GM23338 (cell line): ENCODE measurements at regions not wholly inside any gene's neighbourhood (a gene's known extent, or its start where the extent isn't known, plus 50 kb on each side); places are given as distances from the start of the nearest gene placed in this dataset.

Source experiments
- ATAC-seq: fragments of 200-7000 bp; cut with Tn5 transposase; 3 replicates; pipeline ENCODE4 v1.9.1; 2020
- DNase-seq: peaks from one replicate; pipeline ENCODE4 v3.0.0-alpha.2; 2015; ENCODE audit warnings: low spot score
- H2AFZ ChIP-seq: fragments of 200-600 bp; sonication (generic); 2 replicates; pipeline ENCODE4 v1.8.0; 2016; ENCODE audit warnings: antibody characterized with exemption, mild to moderate bottlenecking, moderate library complexity
- H3F3A ChIP-seq: fragments of 200-600 bp; sonication (generic); replicated peaks from 2 replicates; pipeline ENCODE4 v1.8.0; 2017; ENCODE audit warnings: antibody characterized with exemption, mixed run types, low read depth
- H3K27ac ChIP-seq: fragments of 200-600 bp; sonication (generic); 2 replicates; pipeline ENCODE4 v1.6.1; 2016; ENCODE audit warnings: low read depth
- H3K27me3 ChIP-seq: fragments of 200-600 bp; sonication (generic); 2 replicates; pipeline ENCODE4 v1.8.0; 2016; ENCODE audit warnings: mild to moderate bottlenecking, mixed run types, moderate library complexity; ENCODE audit not compliant: insufficient read depth
- H3K36me3 ChIP-seq: fragments of 200-600 bp; sonication (generic); 2 replicates; pipeline ENCODE4 v1.8.0; 2016; ENCODE audit warnings: mild to moderate bottlenecking; ENCODE audit not compliant: insufficient read depth
- H3K4me1 ChIP-seq: fragments of 200-600 bp; sonication (generic); 2 replicates; pipeline ENCODE4 v1.8.0; 2016; ENCODE audit warnings: mild to moderate bottlenecking, moderate library complexity; ENCODE audit not compliant: insufficient read depth
- H3K4me2 ChIP-seq: fragments of 200-600 bp; sonication (generic); 2 replicates; pipeline ENCODE4 v1.7.1; 2017; ENCODE audit warnings: mixed run types
- H3K4me3 ChIP-seq: fragments of 200-600 bp; sonication (generic); 2 replicates; pipeline ENCODE4 v1.6.1; 2016; ENCODE audit warnings: mixed run types
- H3K79me2 ChIP-seq: fragments of 200-600 bp; sonication (generic); replicated peaks from 2 replicates; pipeline ENCODE4 v1.8.0; 2017; ENCODE audit warnings: mild to moderate bottlenecking; ENCODE audit not compliant: insufficient read depth
- H3K9me2 ChIP-seq: fragments of 200-600 bp; sonication (generic); 2 replicates; pipeline ENCODE4 v1.8.0; 2017; ENCODE audit not compliant: insufficient read depth
- H4K20me1 ChIP-seq: fragments of 200-600 bp; sonication (generic); replicated peaks from 2 replicates; pipeline ENCODE4 v1.8.0; 2017; ENCODE audit warnings: mild to moderate bottlenecking; ENCODE audit not compliant: insufficient read depth
- H3K27ac Mint-ChIP-seq: 2 replicates; pipeline ENCODE4 v1.8.0; 2020; ENCODE audit warnings: inconsistent platforms, mild to moderate bottlenecking, moderate library complexity, mixed read lengths
- H3K27me3 Mint-ChIP-seq: 3 replicates; pipeline ENCODE4 v1.8.0; 2022; ENCODE audit warnings: low read depth, mild to moderate bottlenecking, moderate library complexity, mixed read lengths, inconsistent platforms; ENCODE audit not compliant: insufficient read depth, poor library complexity
- H3K36me3 Mint-ChIP-seq: 3 replicates; pipeline ENCODE4 v1.8.0; 2021; ENCODE audit warnings: low read depth, mild to moderate bottlenecking, inconsistent platforms, moderate library complexity, mixed read lengths
- H3K4me1 Mint-ChIP-seq: 3 replicates; pipeline ENCODE4 v1.8.0; 2020; ENCODE audit warnings: mild to moderate bottlenecking, inconsistent platforms, mixed read lengths
- H3K4me3 Mint-ChIP-seq: 3 replicates; pipeline ENCODE4 v1.8.0; 2021; ENCODE audit warnings: moderate library complexity, mild to moderate bottlenecking, inconsistent platforms, mixed read lengths
- H3K9me3 Mint-ChIP-seq: 3 replicates; pipeline ENCODE4 v1.8.0; 2020; ENCODE audit warnings: moderate library complexity, mild to moderate bottlenecking, inconsistent platforms, mixed read lengths
- CREB1 ChIP-seq: fragments of 250-450 bp; sonication (Bioruptor Pico); IDR thresholded peaks from 2 replicates; pipeline ENCODE4 v1.5.0; 2020; ENCODE audit warnings: low read depth, mild to moderate bottlenecking, moderate library complexity
- CTCF ChIP-seq, 2 experiments: fragments of 200-600 bp in 1 of 2; sonication (generic) in 1 of 2; conservative IDR thresholded peaks; 2 replicates each; pipeline versions ENCODE4 v1.5.1 to v1.6.1; 2016 to 2017; ENCODE audit warnings: antibody characterized with exemption in 2 of 2, low read depth in 2 of 2, mild to moderate bottlenecking in 2 of 2, moderate library complexity in 1 of 2
- ETS1 ChIP-seq: IDR thresholded peaks from 2 replicates; pipeline ENCODE4 v1.6.1; 2016; ENCODE audit warnings: antibody characterized with exemption
- EZH2 ChIP-seq: fragments of 200-600 bp; sonication (generic); IDR thresholded peaks from one replicate; pipeline ENCODE4 v1.8.0; 2017; ENCODE audit warnings: antibody characterized with exemption, mild to moderate bottlenecking, low read depth; ENCODE audit not compliant: unreplicated experiment
- EZH2phosphoT487 ChIP-seq: fragments of 200-600 bp; sonication (generic); IDR thresholded peaks from one replicate; pipeline ENCODE4 v1.8.1; 2018; ENCODE audit warnings: antibody characterized with exemption; ENCODE audit not compliant: unreplicated experiment
- JUNB ChIP-seq: IDR thresholded peaks from one replicate; pipeline ENCODE4 v1.6.1; 2016; ENCODE audit warnings: antibody characterized with exemption; ENCODE audit not compliant: unreplicated experiment
- NANOG ChIP-seq: IDR thresholded peaks from 2 replicates; pipeline ENCODE4 v1.6.1; 2016; ENCODE audit warnings: antibody characterized with exemption, borderline replicate concordance
- POLR2AphosphoS5 ChIP-seq: IDR thresholded peaks from 2 replicates; pipeline ENCODE4 v1.6.1; 2016; ENCODE audit warnings: antibody characterized with exemption, low read depth
- STAT1 ChIP-seq: IDR thresholded peaks from one replicate; pipeline ENCODE4 v1.6.1; 2016; ENCODE audit warnings: antibody characterized with exemption; ENCODE audit not compliant: unreplicated experiment
- ZNF114 ChIP-seq: fragments of 250-450 bp; sonication (Bioruptor Pico); IDR thresholded peaks from 2 replicates; pipeline ENCODE4 v1.5.0; 2020; ENCODE audit warnings: mild to moderate bottlenecking, moderate library complexity
- ZNF331 ChIP-seq: fragments of 250-450 bp; sonication (Bioruptor Pico); IDR thresholded peaks from 2 replicates; pipeline ENCODE4 v1.5.0; 2020; ENCODE audit warnings: low read depth, mild to moderate bottlenecking, moderate library complexity
- ZNF462 ChIP-seq: fragments of 250-450 bp; sonication (Bioruptor Pico); IDR thresholded peaks from 2 replicates; pipeline ENCODE4 v1.5.0; 2020; ENCODE audit warnings: mild to moderate bottlenecking, moderate library complexity
- TF ChIP-seq, protein P1 (sequence below): IDR thresholded peaks from one replicate; pipeline ENCODE4 v1.6.1; 2018; ENCODE audit warnings: antibody characterized with exemption; ENCODE audit not compliant: unreplicated experiment

DNA sequence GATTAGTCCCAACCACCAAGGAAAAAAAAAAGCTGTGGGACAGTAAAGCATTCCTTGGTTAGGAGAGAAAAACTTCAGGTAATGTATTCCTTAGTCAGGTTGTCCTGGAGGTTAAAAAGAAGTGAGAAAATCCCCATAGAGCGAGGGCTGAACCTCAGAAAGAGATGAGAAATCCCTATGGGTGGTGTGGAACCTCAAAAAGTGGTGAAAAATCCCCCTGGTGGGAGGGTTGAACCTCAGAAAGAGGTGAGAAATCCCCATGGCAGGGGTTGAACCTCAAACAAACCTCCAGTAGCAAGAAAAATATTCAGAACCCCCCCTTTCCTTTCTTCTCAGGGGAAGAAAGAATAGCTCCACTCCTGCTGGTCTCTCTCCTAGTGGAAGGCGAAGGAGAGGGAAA lies 128.2 kb upstream of the TBL1Y start:
- H4K20me1 ChIP-seq, result no peaks in the 10 kb centered on the region
- ATAC-seq (peak; percentile 61), DNase-seq (no peak)
- peak overlapping the region; percentile 14 for H3K27ac ChIP-seq
- peak overlapping the region; percentile 67 for H2AFZ ChIP-seq
- Mint-ChIP-seq H3K27ac (peak overlapping the region; percentile 22; the same call in 1 of the 2 replicates), H3K9me3 (peaks cover 7% of the 10 kb centered on the region; the same call in 2 of the 3 replicates), H3K27me3 (peaks cover 4% of the 10 kb centered on the region), H3K36me3 (peaks cover 5% of the 10 kb centered on the region; the same call in 1 of the 3 replicates), H3K4me3 (no peak overlapping the region), H3K4me1 (peaks cover 34% of the 10 kb centered on the region)
- H3F3A ChIP-seq, result no peaks in the 10 kb centered on the region
- no peaks in the 10 kb centered on the region for H3K79me2 ChIP-seq
- H3K4me1 ChIP-seq, result peaks cover 17% of the 10 kb centered on the region; the same call in 1 of the 2 replicates
- H3K27me3 ChIP-seq, result no peaks in the 10 kb centered on the region
- no peaks in the 10 kb centered on the region for H3K9me2 ChIP-seq
- H3K4me3 ChIP-seq, result no peak overlapping the region
- TF ChIP-seq EZH2 (no peak), POLR2AphosphoS5 (no peak), STAT1 (no peak), CREB1 (CRISPR knock-in tag) (no peak), EZH2phosphoT487 (no peak), NANOG (no peak), ZNF462 (CRISPR knock-in tag) (no peak), ETS1 (no peak), CTCF (conservative IDR thresholded peaks at IDR 0.05; ENCODE audit: low read depth in 2 of 2) (no peak), ZNF114 (no peak), ZNF331 (CRISPR knock-in tag) (no peak), JUNB (no peak)
- TF ChIP-seq, protein P1, sequence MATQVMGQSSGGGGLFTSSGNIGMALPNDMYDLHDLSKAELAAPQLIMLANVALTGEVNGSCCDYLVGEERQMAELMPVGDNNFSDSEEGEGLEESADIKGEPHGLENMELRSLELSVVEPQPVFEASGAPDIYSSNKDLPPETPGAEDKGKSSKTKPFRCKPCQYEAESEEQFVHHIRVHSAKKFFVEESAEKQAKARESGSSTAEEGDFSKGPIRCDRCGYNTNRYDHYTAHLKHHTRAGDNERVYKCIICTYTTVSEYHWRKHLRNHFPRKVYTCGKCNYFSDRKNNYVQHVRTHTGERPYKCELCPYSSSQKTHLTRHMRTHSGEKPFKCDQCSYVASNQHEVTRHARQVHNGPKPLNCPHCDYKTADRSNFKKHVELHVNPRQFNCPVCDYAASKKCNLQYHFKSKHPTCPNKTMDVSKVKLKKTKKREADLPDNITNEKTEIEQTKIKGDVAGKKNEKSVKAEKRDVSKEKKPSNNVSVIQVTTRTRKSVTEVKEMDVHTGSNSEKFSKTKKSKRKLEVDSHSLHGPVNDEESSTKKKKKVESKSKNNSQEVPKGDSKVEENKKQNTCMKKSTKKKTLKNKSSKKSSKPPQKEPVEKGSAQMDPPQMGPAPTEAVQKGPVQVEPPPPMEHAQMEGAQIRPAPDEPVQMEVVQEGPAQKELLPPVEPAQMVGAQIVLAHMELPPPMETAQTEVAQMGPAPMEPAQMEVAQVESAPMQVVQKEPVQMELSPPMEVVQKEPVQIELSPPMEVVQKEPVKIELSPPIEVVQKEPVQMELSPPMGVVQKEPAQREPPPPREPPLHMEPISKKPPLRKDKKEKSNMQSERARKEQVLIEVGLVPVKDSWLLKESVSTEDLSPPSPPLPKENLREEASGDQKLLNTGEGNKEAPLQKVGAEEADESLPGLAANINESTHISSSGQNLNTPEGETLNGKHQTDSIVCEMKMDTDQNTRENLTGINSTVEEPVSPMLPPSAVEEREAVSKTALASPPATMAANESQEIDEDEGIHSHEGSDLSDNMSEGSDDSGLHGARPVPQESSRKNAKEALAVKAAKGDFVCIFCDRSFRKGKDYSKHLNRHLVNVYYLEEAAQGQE, result no peak
- H3K4me2 ChIP-seq, result peak overlapping the region; percentile 57; the same call in 1 of the 2 replicates
- no peaks in the 10 kb centered on the region for H3K36me3 ChIP-seq
